ENCODE measurements at regions not wholly inside any gene's neighbourhood (a gene's known extent, or its start where the extent isn't known, plus 50 kb on each side); places are given as distances from the start of the nearest gene placed in this dataset.

- Histone ChIP-seq H3K27me3 (no peaks in the 10 kb centered on the region), H3K9ac (no peak overlapping the region), H3K4me3 (no peak overlapping the region), H3K4me1 (no peaks in the 10 kb centered on the region), H3K4me2 (no peak overlapping the region), H3K79me2 (ENCODE audit: low read depth) (no peaks in the 10 kb centered on the region), H2AFZ (replicated peaks) (no peak overlapping the region), H3K27ac (no peak overlapping the region), H4K20me1 (ENCODE audit: low read depth) (no peaks in the 10 kb centered on the region), H3K9me3 (ENCODE audit: low read depth) (no peaks in the 10 kb centered on the region), H3K36me3 (no peaks in the 10 kb centered on the region), H3F3A (ENCODE audit: low read depth) (no peaks in the 10 kb centered on the region)
- H3K9me3 Mint-ChIP-seq = no peaks in the 10 kb centered on the region
- no peak overlapping the region for H3K27ac Mint-ChIP-seq
- DNase-seq (ENCODE audit: low spot score) = no peak
- no peak overlapping the region for H3K4me3 Mint-ChIP-seq
- TF ChIP-seq EZH2 (IDR thresholded peaks at IDR 0.05) (no peak), EZH2phosphoT487 (IDR thresholded peaks at IDR 0.05) (no peak), CTCF (IDR thresholded peaks at IDR 0.05) (no peak)
- no peaks in the 10 kb centered on the region for H3K36me3 Mint-ChIP-seq
- H3K4me1 Mint-ChIP-seq = peaks cover 4% of the 10 kb centered on the region
- H3K27me3 Mint-ChIP-seq (ENCODE audit: insufficient read depth, low read depth) = no peaks in the 10 kb centered on the region
Measured at GRCh38 chr3:94904156-94904674, 841.4 kb downstream of the NSUN3 start.

GRCh38 chr3:94909726-94910125 is 846.9 kb downstream of the NSUN3 start:
- DNase-seq (ENCODE audit: low spot score) = no peak
- no peak overlapping the region for H2AFZ ChIP-seq (replicated peaks)
- Mint-ChIP-seq H3K9me3 (no peaks in the 10 kb centered on the region), H3K4me1 (no peaks in the 10 kb centered on the region), H3K27ac (no peak overlapping the region), H3K36me3 (no peaks in the 10 kb centered on the region), H3K4me3 (no peak overlapping the region), H3K27me3 (ENCODE audit: insufficient read depth, low read depth) (no peaks in the 10 kb centered on the region)
- H3K27ac ChIP-seq = no peak overlapping the region
- TF ChIP-seq EZH2 (IDR thresholded peaks at IDR 0.05) = no peak
- no peak for TF ChIP-seq EZH2phosphoT487 (IDR thresholded peaks at IDR 0.05)
- no peak for TF ChIP-seq CTCF (IDR thresholded peaks at IDR 0.05)
- H4K20me1 ChIP-seq (ENCODE audit: low read depth) = no peaks in the 10 kb centered on the region
- no peaks in the 10 kb centered on the region for H3K27me3 ChIP-seq
- no peaks in the 10 kb centered on the region for H3K79me2 ChIP-seq (ENCODE audit: low read depth)
- H3F3A ChIP-seq (ENCODE audit: low read depth) = no peaks in the 10 kb centered on the region
- H3K4me2 ChIP-seq = no peak overlapping the region
- no peaks in the 10 kb centered on the region for H3K9me3 ChIP-seq (ENCODE audit: low read depth)
- H3K9ac ChIP-seq = no peak overlapping the region
- H3K4me3 ChIP-seq = no peak overlapping the region
- H3K36me3 ChIP-seq = no peaks in the 10 kb centered on the region
- H3K4me1 ChIP-seq = no peaks in the 10 kb centered on the region

- H3K4me1 Mint-ChIP-seq = no peaks in the 10 kb centered on the region
- no peak overlapping the region for H3K4me3 Mint-ChIP-seq
- no peak for DNase-seq (ENCODE audit: low spot score)
Measured at GRCh38 chr3:94912656-94913055, 849.8 kb downstream of the NSUN3 start.

More at GRCh38 chr3:94912656-94913055, 849.8 kb downstream of the NSUN3 start:
- no peaks in the 10 kb centered on the region for H3K27me3 ChIP-seq
- H3K9me3 Mint-ChIP-seq = no peaks in the 10 kb centered on the region
- H3K79me2 ChIP-seq (ENCODE audit: low read depth) = no peaks in the 10 kb centered on the region
- H3K4me3 ChIP-seq = no peak overlapping the region
- H3K27me3 Mint-ChIP-seq (ENCODE audit: insufficient read depth, low read depth) = no peaks in the 10 kb centered on the region
- H2AFZ ChIP-seq (replicated peaks) = no peak overlapping the region
- H3F3A ChIP-seq (ENCODE audit: low read depth) = no peaks in the 10 kb centered on the region
- no peaks in the 10 kb centered on the region for H4K20me1 ChIP-seq (ENCODE audit: low read depth)
- H3K27ac ChIP-seq = no peak overlapping the region
- TF ChIP-seq EZH2phosphoT487 (IDR thresholded peaks at IDR 0.05) (no peak), EZH2 (IDR thresholded peaks at IDR 0.05) (no peak), CTCF (IDR thresholded peaks at IDR 0.05) (no peak)
- H3K9ac ChIP-seq = no peak overlapping the region
- no peaks in the 10 kb centered on the region for H3K36me3 ChIP-seq
- no peaks in the 10 kb centered on the region for H3K36me3 Mint-ChIP-seq
- H3K4me1 ChIP-seq = no peaks in the 10 kb centered on the region
- no peak overlapping the region for H3K4me2 ChIP-seq
- no peak overlapping the region for H3K27ac Mint-ChIP-seq
- H3K9me3 ChIP-seq (ENCODE audit: low read depth) = no peaks in the 10 kb centered on the region

Data from neural progenitor cell (in vitro differentiated cells).